Activated T-cell treated with anti-CD3 and anti-CD28 coated beads, Interleukin-2, amount 50 U/mL, for 4 hours (primary cell): ENCODE measurements at regions not wholly inside any gene's neighbourhood (a gene's known extent, or its start where the extent isn't known, plus 50 kb on each side); places are given as distances from the start of the nearest gene placed in this dataset.
A peak's percentile ranks its signal among the peaks of the same experiment; 100 is the strongest.

Source experiments
- ATAC-seq, 2 donors: fragments of 200-7000 bp; cut with Tn5 transposase; one replicate each; pipeline ENCODE4 v1.10.0; 2021
- DNase-seq: peaks from one replicate; pipeline ENCODE4 v3.0.0-alpha.2; 2020
- H3K27me3 Mint-ChIP-seq: one replicate; pipeline ENCODE4 v1.8.0; 2021; ENCODE audit warnings: low read depth, mixed read lengths
- H3K36me3 Mint-ChIP-seq: one replicate; pipeline ENCODE4 v1.8.0; 2022; ENCODE audit warnings: mixed read lengths; ENCODE audit not compliant: insufficient read depth
- H3K4me1 Mint-ChIP-seq: one replicate; pipeline ENCODE4 v1.8.0; 2021; ENCODE audit warnings: low read depth, mixed read lengths
- H3K4me3 Mint-ChIP-seq: one replicate; pipeline ENCODE4 v1.8.0; 2021; ENCODE audit warnings: mild to moderate bottlenecking, moderate library complexity, mixed read lengths
- H3K9me3 Mint-ChIP-seq: one replicate; pipeline ENCODE4 v1.8.0; 2021; ENCODE audit warnings: mixed read lengths

GRCh38 chr7:142407939-142408570 is 150.2 kb upstream of the PRSS58 start:
- H3K9me3 Mint-ChIP-seq = no peaks in the 10 kb centered on the region
- no peak for ATAC-seq
- H3K4me1 Mint-ChIP-seq = no peaks in the 10 kb centered on the region
- H3K36me3 Mint-ChIP-seq = no peaks in the 10 kb centered on the region
- H3K27me3 Mint-ChIP-seq = peaks cover 4% of the 10 kb centered on the region
- no peak overlapping the region for H3K4me3 Mint-ChIP-seq
- no peak for DNase-seq

GRCh38 chr7:142405122-142405765 is 147.4 kb upstream of the PRSS58 start:
- Mint-ChIP-seq H3K27me3 (peaks cover 7% of the 10 kb centered on the region), H3K9me3 (no peaks in the 10 kb centered on the region), H3K4me3 (no peak overlapping the region), H3K36me3 (no peaks in the 10 kb centered on the region), H3K4me1 (no peaks in the 10 kb centered on the region)
- DNase-seq (no peak), ATAC-seq (no peak)

- Mint-ChIP-seq H3K4me1 (no peaks in the 10 kb centered on the region), H3K27me3 (peaks cover 9% of the 10 kb centered on the region), H3K36me3 (no peaks in the 10 kb centered on the region), H3K4me3 (no peak overlapping the region), H3K9me3 (no peaks in the 10 kb centered on the region)
- DNase-seq (no peak), ATAC-seq (no peak)
These were observed 144.1 kb upstream of the PRSS58 start for GRCh38 chr7:142401951-142402350.

GRCh38 chr7:142400042-142400533 is 142.2 kb upstream of the PRSS58 start:
- H3K36me3 Mint-ChIP-seq = no peaks in the 10 kb centered on the region
- H3K4me1 Mint-ChIP-seq = no peaks in the 10 kb centered on the region
- no peaks in the 10 kb centered on the region for H3K9me3 Mint-ChIP-seq
- peaks cover 9% of the 10 kb centered on the region for H3K27me3 Mint-ChIP-seq
- no peak for ATAC-seq
- no peak overlapping the region for H3K4me3 Mint-ChIP-seq
- no peak for DNase-seq

- ATAC-seq = peak; percentile 63 to 79
- no peaks in the 10 kb centered on the region for H3K4me1 Mint-ChIP-seq
- no peaks in the 10 kb centered on the region for H3K9me3 Mint-ChIP-seq
- H3K27me3 Mint-ChIP-seq = no peaks in the 10 kb centered on the region
- peak overlapping the region; percentile 54 for H3K4me3 Mint-ChIP-seq
- H3K36me3 Mint-ChIP-seq = no peaks in the 10 kb centered on the region
- peak; percentile 21 for DNase-seq
These were observed 133.5 kb upstream of the PRSS58 start for GRCh38 chr7:142391191-142391992.

- Mint-ChIP-seq H3K4me1 (peaks cover 9% of the 10 kb centered on the region), H3K27me3 (no peaks in the 10 kb centered on the region)
These were observed 131.7 kb upstream of the PRSS58 start for GRCh38 chr7:142389544-142389943.

GRCh38 chr7:142385491-142386340 is 127.9 kb upstream of the PRSS58 start:
- Mint-ChIP-seq H3K4me1 (peaks cover 23% of the 10 kb centered on the region), H3K27me3 (no peaks in the 10 kb centered on the region), H3K36me3 (no peaks in the 10 kb centered on the region), H3K4me3 (no peak overlapping the region), H3K9me3 (no peaks in the 10 kb centered on the region)
- ATAC-seq (peak; percentile 48 to 58), DNase-seq (no peak)

More at GRCh38 chr7:142389544-142389943, 131.7 kb upstream of the PRSS58 start:
- H3K36me3 Mint-ChIP-seq = no peaks in the 10 kb centered on the region
- no peak for ATAC-seq
- H3K4me3 Mint-ChIP-seq = no peak overlapping the region
- no peaks in the 10 kb centered on the region for H3K9me3 Mint-ChIP-seq
- no peak for DNase-seq

- peak overlapping the region; percentile 63 for H3K4me3 Mint-ChIP-seq
- ATAC-seq = peak; percentile 81 to 84
- DNase-seq = peak; percentile 23
- H3K9me3 Mint-ChIP-seq = no peaks in the 10 kb centered on the region
- no peaks in the 10 kb centered on the region for H3K36me3 Mint-ChIP-seq
- H3K4me1 Mint-ChIP-seq = peaks cover 23% of the 10 kb centered on the region
- H3K27me3 Mint-ChIP-seq = no peaks in the 10 kb centered on the region
These were observed 126.7 kb upstream of the PRSS58 start for GRCh38 chr7:142384493-142384922.

GRCh38 chr7:142383841-142384492 is 126.1 kb upstream of the PRSS58 start:
- H3K36me3 Mint-ChIP-seq = no peaks in the 10 kb centered on the region
- peak; percentile 46 to 49 for ATAC-seq
- H3K4me3 Mint-ChIP-seq = peak overlapping the region; percentile 63
- no peaks in the 10 kb centered on the region for H3K27me3 Mint-ChIP-seq
- H3K9me3 Mint-ChIP-seq = no peaks in the 10 kb centered on the region
- DNase-seq = no peak
- H3K4me1 Mint-ChIP-seq = peaks cover 23% of the 10 kb centered on the region

- H3K27me3 Mint-ChIP-seq = peaks cover 3% of the 10 kb centered on the region
- H3K9me3 Mint-ChIP-seq = no peaks in the 10 kb centered on the region
- H3K36me3 Mint-ChIP-seq = no peaks in the 10 kb centered on the region
- no peak overlapping the region for H3K4me3 Mint-ChIP-seq
- DNase-seq = no peak
- peaks cover 23% of the 10 kb centered on the region for H3K4me1 Mint-ChIP-seq
- ATAC-seq = no peak
These were observed 124.0 kb upstream of the PRSS58 start for GRCh38 chr7:142381727-142382390.

GRCh38 chr7:142380069-142380468 is 122.2 kb upstream of the PRSS58 start:
- H3K4me1 Mint-ChIP-seq = peaks cover 21% of the 10 kb centered on the region
- DNase-seq (no peak), ATAC-seq (no peak)
- no peak overlapping the region for H3K4me3 Mint-ChIP-seq
- H3K9me3 Mint-ChIP-seq = no peaks in the 10 kb centered on the region
- no peaks in the 10 kb centered on the region for H3K36me3 Mint-ChIP-seq
- H3K27me3 Mint-ChIP-seq = peaks cover 8% of the 10 kb centered on the region

- no peak overlapping the region for H3K4me3 Mint-ChIP-seq
- no peak for ATAC-seq
These were observed 121.5 kb upstream of the PRSS58 start for GRCh38 chr7:142379201-142379885.

GRCh38 chr7:142377567-142377966 is 119.7 kb upstream of the PRSS58 start:
- H3K9me3 Mint-ChIP-seq = no peaks in the 10 kb centered on the region
- peaks cover 8% of the 10 kb centered on the region for H3K27me3 Mint-ChIP-seq
- H3K4me3 Mint-ChIP-seq = no peak overlapping the region
- DNase-seq (no peak), ATAC-seq (no peak)
- no peaks in the 10 kb centered on the region for H3K36me3 Mint-ChIP-seq
- H3K4me1 Mint-ChIP-seq = peaks cover 5% of the 10 kb centered on the region

More at GRCh38 chr7:142379201-142379885, 121.5 kb upstream of the PRSS58 start:
- H3K27me3 Mint-ChIP-seq = peaks cover 8% of the 10 kb centered on the region
- peaks cover 14% of the 10 kb centered on the region for H3K4me1 Mint-ChIP-seq
- H3K36me3 Mint-ChIP-seq = no peaks in the 10 kb centered on the region
- no peak for DNase-seq
- no peaks in the 10 kb centered on the region for H3K9me3 Mint-ChIP-seq
